HEK293T (cell line): ENCODE measurements at regions not wholly inside any gene's neighbourhood (a gene's known extent, or its start where the extent isn't known, plus 50 kb on each side); places are given as distances from the start of the nearest gene placed in this dataset.
"Not testable (repeated sequence)": the region's sequence is repeated elsewhere in the genome, so short reads cannot be mapped to it uniquely, and the experiment has no call there.

Experiments
- CTCF ChIA-PET: fragments of 350-600 bp; formaldehyde crosslinking; extraction: SDS; loops from one replicate; lab custom pipeline; 2021; ENCODE audit warnings: antibody characterized with exemption, inconsistent platforms; lab: Yijun Ruan, JAX
- POLR2A ChIA-PET: fragments of 350-600 bp; formaldehyde crosslinking; extraction: SDS; loops from one replicate; lab custom pipeline; 2020; ENCODE audit warnings: antibody characterized with exemption, inconsistent platforms; lab: Yijun Ruan, JAX
- DNase-seq: peaks from one replicate; pipeline ENCODE4 v3.0.0; 2012; ENCODE audit warnings: mixed read lengths; ENCODE audit errors: extremely low spot score
- ARNT ChIP-seq: fragments of 450-650 bp; IDR thresholded peaks from 2 replicates; pipeline ENCODE4 v1.6.1; 2017; ENCODE audit warnings: mild to moderate bottlenecking
- BHLHE40 ChIP-seq: fragments of 450-650 bp; IDR thresholded peaks from 2 replicates; pipeline ENCODE4 v1.6.1; 2016; ENCODE audit warnings: mild to moderate bottlenecking, moderate library complexity, borderline replicate concordance
- CTBP1 ChIP-seq: fragments of 450-650 bp; IDR thresholded peaks from 2 replicates; pipeline ENCODE4 v1.6.1; 2016; ENCODE audit warnings: borderline replicate concordance
- ELF4 ChIP-seq: fragments of 450-650 bp; IDR thresholded peaks from 2 replicates; pipeline ENCODE4 v1.6.1; 2017; ENCODE audit warnings: antibody characterized with exemption
- FOXA1 ChIP-seq: fragments of 450-650 bp; IDR thresholded peaks from 2 replicates; pipeline ENCODE4 v1.6.1; 2016; ENCODE audit warnings: mild to moderate bottlenecking
- FOXK2 ChIP-seq: fragments of 450-650 bp; IDR thresholded peaks from 2 replicates; pipeline ENCODE4 v1.6.1; 2016; ENCODE audit warnings: mild to moderate bottlenecking
- FOXM1 ChIP-seq: fragments of 450-650 bp; IDR thresholded peaks from 2 replicates; pipeline ENCODE4 v1.6.1; 2017; ENCODE audit warnings: mild to moderate bottlenecking, borderline replicate concordance
- HDGF ChIP-seq: fragments of 450-650 bp; IDR thresholded peaks from 2 replicates; pipeline ENCODE4 v1.6.1; 2017; ENCODE audit warnings: antibody characterized with exemption, borderline replicate concordance
- L3MBTL2 ChIP-seq: fragments of 450-650 bp; conservative IDR thresholded peaks from 2 replicates; pipeline ENCODE4 v1.6.1; 2016; ENCODE audit warnings: mild to moderate bottlenecking
- LEF1 ChIP-seq: fragments of 450-650 bp; IDR thresholded peaks from 2 replicates; pipeline ENCODE4 v1.6.1; 2017; ENCODE audit warnings: mild to moderate bottlenecking, borderline replicate concordance
- NFRKB ChIP-seq: fragments of 450-650 bp; IDR thresholded peaks from 2 replicates; pipeline ENCODE4 v1.6.1; 2016; ENCODE audit warnings: mild to moderate bottlenecking, moderate library complexity
- PKNOX1 ChIP-seq: fragments of 450-650 bp; IDR thresholded peaks from 2 replicates; pipeline ENCODE4 v1.6.1; 2016
- SP1 ChIP-seq: fragments of 450-650 bp; IDR thresholded peaks from 2 replicates; pipeline ENCODE4 v1.6.1; 2017
- SUZ12 ChIP-seq: fragments of 450-650 bp; IDR thresholded peaks from 2 replicates; pipeline ENCODE4 v1.6.1; 2016; ENCODE audit warnings: mild to moderate bottlenecking
- TARDBP ChIP-seq: fragments of 450-650 bp; IDR thresholded peaks from 2 replicates; pipeline ENCODE4 v1.6.1; 2016
- ZNF384 ChIP-seq: fragments of 450-650 bp; IDR thresholded peaks from 2 replicates; pipeline ENCODE4 v1.6.1; 2016

GRCh38 chr2:222760301-222760897 lies 88.9 kb downstream of the MOGAT1 start:
- TF ChIP-seq ARNT (no peak), LEF1 (no peak), SUZ12 (no peak), CTBP1 (no peak), FOXK2 (no peak), PKNOX1 (no peak), SP1 (no peak), HDGF (no peak), FOXM1 (no peak), TARDBP (no peak), BHLHE40 (no peak), ZNF384 (no peak), NFRKB (no peak), ELF4 (no peak), FOXA1 (no peak)
- CTCF ChIA-PET, result interaction anchor here (1.1 kb wide), 2 partner anchors 36 to 51 kb away, joined by 3 to 7 read pairs; no protein-coding TSS in a partner anchor
- POLR2A ChIA-PET, result no interaction called here

GRCh38 chr2:222761888-222762287 lies 90.4 kb downstream of the MOGAT1 start:
- CTCF ChIA-PET, result interaction anchor here (1.1 kb wide), 1 partner anchor 34 kb away, joined by 3 read pairs; no protein-coding TSS in a partner anchor
- POLR2A ChIA-PET, result no interaction called here

More at GRCh38 chr2:222760301-222760897, 88.9 kb downstream of the MOGAT1 start:
- DNase-seq, result no peak

GRCh38 chr2:222762342-222762741 lies 90.9 kb downstream of the MOGAT1 start:
- TF ChIP-seq CTBP1, result no peak
- TF ChIP-seq LEF1, result no peak
- no peak for TF ChIP-seq TARDBP
- TF ChIP-seq HDGF, result no peak
- TF ChIP-seq NFRKB, result no peak
- TF ChIP-seq L3MBTL2, result no peak
- TF ChIP-seq ARNT, result no peak
- no peak for TF ChIP-seq BHLHE40
- no peak for TF ChIP-seq SUZ12
- TF ChIP-seq PKNOX1, result no peak
- TF ChIP-seq ELF4, result no peak
- TF ChIP-seq SP1, result no peak
- no peak for TF ChIP-seq FOXK2
- ChIA-PET CTCF (no interaction called here), POLR2A (no interaction called here)
- no peak for DNase-seq

More at GRCh38 chr2:222761888-222762287, 90.4 kb downstream of the MOGAT1 start:
- TF ChIP-seq CTBP1 (no peak), FOXA1 (no peak)
- no peak for DNase-seq

- DNase-seq, CTCF ChIA-PET, POLR2A ChIA-PET: not testable (repeated sequence)
Measured at GRCh38 chr2:222765883-222766282, 94.4 kb downstream of the MOGAT1 start.

GRCh38 chr2:222768019-222768418 lies 92.8 kb upstream of the ACSL3 start:
- DNase-seq, POLR2A ChIA-PET: not testable (repeated sequence)
- CTCF ChIA-PET, result interaction anchor here (0.6 to 1.3 kb wide), 2 partner anchors 14 to 29 kb away, joined by 3 to 4 read pairs; no protein-coding TSS in a partner anchor

GRCh38 chr2:222769446-222769845 lies 91.4 kb upstream of the ACSL3 start:
- ChIA-PET POLR2A (no interaction called here), CTCF (interaction anchor here (1.2 kb wide), 1 partner anchor 28 kb away, joined by 3 read pairs; no protein-coding TSS in a partner anchor)
- no peak for TF ChIP-seq FOXK2
- no peak for TF ChIP-seq ARNT
- no peak for TF ChIP-seq ELF4
- no peak for TF ChIP-seq FOXA1
- TF ChIP-seq PKNOX1, result no peak
- no peak for TF ChIP-seq L3MBTL2
- no peak for TF ChIP-seq NFRKB
- no peak for TF ChIP-seq BHLHE40
- TF ChIP-seq HDGF, result no peak
- no peak for TF ChIP-seq SP1
- TF ChIP-seq ZNF384, result no peak
- no peak for TF ChIP-seq SUZ12
- no peak for DNase-seq

GRCh38 chr2:222769941-222770340 lies 90.9 kb upstream of the ACSL3 start:
- no peak for DNase-seq
- CTCF ChIA-PET, result no interaction called here
- POLR2A ChIA-PET, result no interaction called here
- TF ChIP-seq FOXA1, result no peak
- no peak for TF ChIP-seq TARDBP
- no peak for TF ChIP-seq LEF1
- no peak for TF ChIP-seq ELF4
- TF ChIP-seq ARNT, result no peak
- no peak for TF ChIP-seq SP1
- TF ChIP-seq FOXK2, result no peak
- TF ChIP-seq NFRKB, result no peak
- TF ChIP-seq ZNF384, result no peak
- no peak for TF ChIP-seq SUZ12
- TF ChIP-seq PKNOX1, result no peak
- no peak for TF ChIP-seq FOXM1
- TF ChIP-seq BHLHE40, result no peak
- no peak for TF ChIP-seq HDGF
- TF ChIP-seq L3MBTL2, result no peak
- no peak for TF ChIP-seq CTBP1
